ENCODE measurements at regions not wholly inside any gene's neighbourhood (a gene's known extent, or its start where the extent isn't known, plus 50 kb on each side); places are given as distances from the start of the nearest gene placed in this dataset.
"Not testable (repeated sequence)": the region's sequence is repeated elsewhere in the genome, so short reads cannot be mapped to it uniquely, and the experiment has no call there.

DNA sequence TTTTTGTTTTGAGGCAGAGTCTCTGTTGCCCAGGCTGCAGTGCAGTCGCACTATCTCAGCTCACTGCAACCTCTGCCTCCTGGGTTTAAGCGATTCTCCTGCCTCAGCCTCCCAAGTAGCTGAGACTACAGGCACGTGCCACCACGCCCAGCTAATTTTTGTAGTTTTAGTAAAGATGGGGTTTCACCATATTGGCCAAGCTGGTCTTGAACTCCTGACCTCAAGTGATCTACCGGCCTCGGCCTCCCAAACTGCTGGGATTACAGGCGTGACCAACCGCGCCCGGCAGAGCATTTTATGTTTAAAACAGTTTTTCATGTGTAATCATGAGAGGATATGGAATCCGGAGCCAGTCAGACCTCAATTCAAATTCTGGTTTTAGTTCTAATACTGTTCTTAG, 94.0 kb upstream of the CHD2 start:
- DNase-seq = not testable (repeated sequence)

DNA sequence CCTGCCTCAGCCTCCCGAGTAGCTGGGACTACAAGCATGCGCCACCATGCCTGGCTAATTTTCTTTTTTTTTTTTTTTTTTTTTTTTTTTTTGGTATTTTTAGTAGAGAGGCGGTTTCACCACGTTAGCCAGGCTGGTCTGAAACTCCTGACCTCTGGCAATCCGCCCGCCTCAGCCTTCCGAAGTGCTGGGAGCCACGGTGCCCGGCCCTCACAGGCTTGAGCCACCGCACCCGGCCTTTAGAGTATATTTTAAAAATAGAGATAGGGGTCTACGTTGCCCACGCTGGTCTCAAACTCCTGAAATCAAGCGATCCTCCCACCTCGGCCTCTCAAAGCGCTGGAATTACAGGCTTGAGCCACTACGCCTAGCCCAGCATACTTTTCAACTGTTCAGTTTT, 93.4 kb upstream of the CHD2 start:
- DNase-seq = no peak

DNA sequence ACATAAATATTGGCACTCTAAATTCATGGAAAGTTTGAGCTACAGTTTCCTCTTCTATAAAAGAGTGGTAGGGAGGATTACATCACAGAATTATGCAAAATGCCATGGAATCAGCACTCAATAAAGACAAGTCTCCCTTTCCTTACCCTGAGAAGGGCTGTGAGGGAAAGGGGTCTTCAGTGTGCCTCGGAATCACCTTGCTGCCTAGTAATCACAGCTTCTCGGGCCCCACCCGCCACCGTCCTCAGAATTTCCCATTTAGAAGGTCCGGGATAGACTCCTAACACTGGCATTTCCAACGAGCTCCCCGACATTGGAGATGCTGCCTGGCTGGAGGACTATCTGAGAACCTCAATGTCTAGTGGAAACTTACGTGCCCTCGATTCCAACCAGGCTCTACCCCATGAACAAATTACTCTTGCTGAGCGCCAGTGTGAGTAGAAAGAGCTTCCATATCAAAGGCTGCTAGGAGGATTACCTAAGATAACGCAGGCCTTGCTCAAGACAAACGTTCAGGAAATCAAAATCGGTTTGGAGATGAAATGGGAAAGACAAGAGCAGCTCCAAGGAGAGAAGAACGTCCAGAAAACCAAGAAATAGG, 92.1 kb upstream of the CHD2 start:
- no peak for DNase-seq

DNA sequence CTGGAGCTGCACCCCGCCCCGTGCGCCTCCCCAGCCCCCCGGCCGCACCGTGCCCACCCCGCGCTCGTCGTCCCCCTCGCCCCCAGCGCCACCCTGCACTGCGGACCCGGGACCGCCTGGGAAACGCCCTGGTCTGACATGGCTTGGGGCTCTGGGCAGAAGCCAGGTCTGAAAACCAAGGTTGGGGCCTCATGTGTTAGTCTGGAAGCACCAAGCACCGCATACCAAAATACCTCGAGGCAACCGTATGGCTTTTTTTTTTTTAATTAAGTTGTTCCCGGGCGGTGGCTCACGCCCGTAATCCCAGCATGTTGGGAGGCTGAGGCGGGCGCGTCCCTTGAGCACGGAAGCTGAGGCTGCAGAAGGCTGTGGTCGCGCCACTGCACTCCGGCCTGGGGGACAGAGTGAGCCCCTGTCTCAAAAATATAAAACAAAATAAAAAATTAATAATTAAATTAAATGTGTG, 91.5 kb upstream of the CHD2 start:
- DNase-seq = no peak

DNA sequence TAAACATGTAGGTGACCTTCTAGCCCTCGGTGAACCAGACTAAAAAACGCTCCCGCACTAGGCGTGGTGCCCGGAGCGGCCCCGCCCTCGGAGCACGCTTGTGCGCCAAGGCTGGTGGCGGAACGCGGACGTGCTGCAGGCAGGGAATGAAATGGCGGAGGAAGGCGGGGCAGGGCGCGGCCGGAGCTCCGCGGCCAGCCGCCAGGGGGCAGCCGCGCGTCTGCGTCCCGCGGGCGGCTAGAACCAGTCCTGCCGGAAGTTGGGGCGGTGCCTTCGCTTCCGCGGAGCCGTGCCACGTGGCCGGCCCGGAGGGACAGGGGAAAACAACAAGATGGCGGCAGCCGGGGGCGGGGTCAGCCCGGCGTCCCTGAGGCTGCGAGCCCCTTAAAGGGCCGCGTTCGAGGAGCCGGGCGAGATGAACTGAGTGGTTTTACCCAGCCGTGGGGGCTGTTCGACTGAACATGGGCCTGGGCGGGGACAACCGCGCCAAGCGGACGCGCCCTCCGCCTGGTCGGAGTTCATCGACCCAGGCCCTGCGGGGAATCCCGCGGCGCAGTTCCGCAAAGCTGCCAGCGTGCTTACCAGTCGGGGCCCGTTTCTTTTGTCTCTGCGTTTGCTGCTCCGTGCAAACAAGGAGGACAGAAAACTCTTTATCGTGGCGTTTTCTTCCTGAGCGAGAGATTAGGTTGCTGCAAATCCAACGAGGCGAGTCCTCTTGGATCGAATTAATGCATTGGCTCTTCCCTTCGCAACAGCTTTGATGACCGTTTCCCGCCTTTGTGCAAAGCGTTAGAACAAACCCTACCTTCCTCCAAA, 90.9 kb upstream of the CHD2 start:
- DNase-seq = peak; percentile 97

DNA sequence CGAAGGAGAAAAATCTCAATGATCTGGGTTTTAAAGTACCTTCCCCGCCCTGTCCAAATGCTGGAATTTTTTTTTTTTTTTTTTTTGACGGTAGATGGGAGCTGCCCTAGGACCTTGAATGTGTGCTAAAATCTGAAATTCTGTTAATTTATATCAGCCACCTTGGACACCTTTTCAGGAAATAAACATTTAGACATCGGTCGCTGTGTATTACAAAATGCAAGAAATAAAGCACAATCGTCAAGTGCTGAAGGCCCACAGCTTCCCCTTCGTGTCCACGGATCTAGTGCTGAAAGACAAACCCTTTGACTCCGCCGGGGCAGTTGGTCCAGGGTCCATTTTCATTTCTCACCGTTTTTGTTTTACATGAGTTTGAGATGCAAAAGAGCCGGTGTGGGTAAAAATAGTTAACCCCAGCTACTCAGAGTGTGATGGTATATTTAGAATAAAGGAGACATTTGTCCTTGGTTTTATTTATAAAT, 90.2 kb upstream of the CHD2 start:
- DNase-seq = peak; percentile 13

DNA sequence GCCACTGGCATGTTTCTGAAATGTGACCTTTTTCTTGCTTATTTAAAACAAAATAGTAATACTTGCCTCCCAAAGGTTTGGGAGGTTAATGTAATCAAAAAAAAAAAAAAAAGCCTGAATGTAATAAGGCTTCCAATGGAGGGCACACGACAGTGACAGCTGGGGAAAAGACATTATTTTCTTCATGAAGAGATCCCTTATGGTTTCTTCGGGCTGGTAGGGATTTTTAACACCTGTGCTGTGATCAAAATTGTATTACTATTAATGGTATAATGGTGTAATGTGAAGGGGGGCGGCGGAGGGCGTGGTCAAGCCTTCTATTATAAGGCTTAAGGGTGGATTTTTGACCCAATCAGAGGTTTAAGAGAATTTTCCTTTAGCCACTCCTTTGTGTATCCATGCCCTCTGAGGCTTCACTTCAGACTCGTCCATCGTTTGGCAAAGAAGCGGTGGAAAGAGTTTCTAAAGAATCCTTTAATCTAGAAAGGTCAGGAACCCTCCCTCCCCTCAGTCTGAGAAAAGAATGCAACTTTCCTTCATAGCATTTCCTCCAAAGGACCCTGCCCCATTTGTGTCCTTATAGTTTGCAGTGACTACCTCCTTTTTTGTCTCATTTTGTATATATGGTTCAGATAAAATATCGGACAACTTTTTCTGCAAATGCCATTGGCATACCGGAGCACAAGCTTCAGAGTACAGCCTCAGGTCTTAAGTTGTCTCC, 89.5 kb upstream of the CHD2 start:
- DNase-seq = no peak

DNA sequence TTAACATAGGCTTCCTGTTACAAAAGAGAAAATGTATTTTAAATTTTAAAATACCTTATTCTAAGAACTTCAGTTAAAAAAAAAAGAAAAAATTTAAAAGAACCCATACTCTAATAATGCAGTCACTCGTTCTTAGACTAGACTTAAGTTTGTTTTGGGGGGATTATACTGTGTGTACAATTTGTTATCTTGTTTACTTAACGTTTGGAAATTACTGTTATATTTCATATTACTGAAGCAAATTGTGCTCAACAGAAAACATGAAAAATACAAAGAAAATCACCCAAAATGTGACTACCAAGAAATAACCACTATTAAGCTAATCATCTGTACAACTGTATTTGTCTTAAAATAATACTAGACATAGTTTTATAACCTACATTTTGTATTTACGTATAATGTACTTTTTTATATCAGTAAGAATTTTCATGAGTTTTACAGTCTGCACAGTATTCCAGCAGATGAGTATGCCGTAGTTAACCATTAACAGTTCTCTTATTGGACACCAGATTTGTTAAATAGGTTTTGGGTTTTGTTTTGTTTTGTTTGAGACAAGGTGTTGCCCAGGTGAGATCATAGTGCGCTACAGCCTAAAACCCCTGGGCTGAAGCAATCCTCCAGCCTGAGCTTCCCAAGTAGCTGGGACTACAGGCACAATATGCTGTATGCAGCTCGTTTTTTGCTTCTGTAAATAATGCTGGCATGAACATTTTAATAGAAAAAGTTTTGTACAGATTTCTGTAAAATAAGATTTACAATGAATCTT, 88.8 kb upstream of the CHD2 start:
- DNase-seq = no peak

DNA sequence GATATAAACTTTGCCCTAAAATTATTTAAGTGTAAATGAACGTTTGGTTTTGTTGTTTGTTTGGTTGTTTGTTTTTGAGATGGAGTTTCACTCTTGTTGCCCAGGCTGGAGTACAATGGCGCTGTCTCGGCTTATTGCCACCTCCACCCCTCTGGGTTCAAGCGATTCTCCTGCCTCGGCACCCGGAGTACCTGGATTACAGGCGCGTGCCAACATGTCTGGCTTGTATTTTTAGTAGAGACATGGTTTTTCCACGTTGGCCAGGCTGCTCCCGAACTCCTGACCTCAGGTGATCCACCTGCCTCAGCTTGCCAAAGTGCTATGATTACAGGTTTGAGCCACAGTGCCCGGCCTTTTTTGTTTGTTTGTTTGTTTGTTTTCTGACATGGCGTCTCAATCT, 87.9 kb upstream of the CHD2 start:
- no peak for DNase-seq

DNA sequence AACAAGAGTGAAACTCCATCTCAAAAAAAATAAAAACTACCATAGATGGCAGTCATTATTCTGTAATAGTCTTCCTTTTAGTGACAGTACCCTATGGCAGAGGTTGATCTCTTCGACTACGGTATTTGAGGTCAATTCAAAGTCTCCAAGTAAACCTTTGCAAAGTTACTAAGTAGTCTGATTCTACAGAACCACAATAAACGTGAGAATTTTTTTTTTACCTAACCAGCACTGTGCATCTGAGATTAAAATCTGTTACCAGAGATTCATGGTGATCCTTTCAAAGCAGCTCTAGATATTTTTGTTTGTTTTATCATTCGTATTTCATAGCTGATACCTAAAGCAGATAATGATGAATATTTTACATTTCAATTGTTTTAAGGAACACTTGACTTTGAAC, 86.6 kb upstream of the CHD2 start:
- no peak for DNase-seq

DNA sequence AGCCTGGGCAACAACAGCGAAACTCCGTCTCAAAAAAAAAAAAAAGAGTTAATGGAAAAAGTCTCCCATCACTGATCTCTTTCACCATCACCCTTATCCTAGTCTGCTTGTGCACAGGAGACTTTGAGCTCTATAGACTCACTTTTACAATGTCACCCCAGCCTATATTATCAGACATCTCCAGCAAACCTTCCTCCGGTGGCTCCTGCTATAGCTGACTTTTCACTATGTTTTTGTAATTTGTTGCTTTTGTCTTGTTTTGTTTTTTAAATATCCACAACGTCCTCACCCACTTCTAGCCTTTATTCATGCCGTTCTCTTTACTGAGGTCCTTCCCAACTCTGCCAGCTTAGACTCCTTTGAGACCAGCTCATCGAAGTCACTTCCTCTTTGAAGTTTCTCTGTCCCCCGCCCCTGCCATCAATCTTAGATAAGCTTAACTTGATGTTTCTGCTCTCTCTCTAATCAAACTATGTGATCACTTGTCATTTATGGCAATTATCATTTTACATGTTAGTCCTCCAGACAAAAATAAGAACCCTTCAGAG, 82.7 kb upstream of the CHD2 start:
- DNase-seq = no peak

DNA sequence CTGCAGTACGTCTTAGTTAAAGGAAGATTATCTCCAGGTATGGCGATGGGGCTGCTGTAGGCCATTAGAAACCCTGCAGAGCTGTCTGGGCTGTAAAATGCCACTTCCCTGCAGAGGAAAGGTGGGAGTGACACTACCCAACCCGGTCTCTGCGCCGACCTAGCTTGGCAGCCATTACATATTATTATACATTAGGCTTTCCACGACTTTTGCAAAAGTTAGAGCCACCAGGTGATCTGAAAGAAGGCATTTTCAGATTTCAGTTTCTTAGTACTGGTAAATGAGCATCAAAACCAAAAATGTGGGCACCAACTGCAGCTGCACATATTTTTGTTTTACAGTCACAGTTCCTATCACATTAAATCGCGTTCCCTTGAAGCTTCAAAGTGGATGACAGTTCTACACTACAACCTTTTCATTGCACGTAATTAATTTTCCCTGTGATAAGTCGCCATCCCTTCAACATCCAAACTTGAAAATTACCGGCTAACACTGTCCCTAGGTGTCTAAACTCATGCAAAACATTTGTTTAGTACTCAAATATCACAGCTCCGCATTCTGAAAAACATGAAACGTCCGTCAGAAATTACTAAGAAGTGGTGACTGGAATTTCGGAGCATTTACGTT, 81.4 kb upstream of the CHD2 start:
- no peak for DNase-seq

DNA sequence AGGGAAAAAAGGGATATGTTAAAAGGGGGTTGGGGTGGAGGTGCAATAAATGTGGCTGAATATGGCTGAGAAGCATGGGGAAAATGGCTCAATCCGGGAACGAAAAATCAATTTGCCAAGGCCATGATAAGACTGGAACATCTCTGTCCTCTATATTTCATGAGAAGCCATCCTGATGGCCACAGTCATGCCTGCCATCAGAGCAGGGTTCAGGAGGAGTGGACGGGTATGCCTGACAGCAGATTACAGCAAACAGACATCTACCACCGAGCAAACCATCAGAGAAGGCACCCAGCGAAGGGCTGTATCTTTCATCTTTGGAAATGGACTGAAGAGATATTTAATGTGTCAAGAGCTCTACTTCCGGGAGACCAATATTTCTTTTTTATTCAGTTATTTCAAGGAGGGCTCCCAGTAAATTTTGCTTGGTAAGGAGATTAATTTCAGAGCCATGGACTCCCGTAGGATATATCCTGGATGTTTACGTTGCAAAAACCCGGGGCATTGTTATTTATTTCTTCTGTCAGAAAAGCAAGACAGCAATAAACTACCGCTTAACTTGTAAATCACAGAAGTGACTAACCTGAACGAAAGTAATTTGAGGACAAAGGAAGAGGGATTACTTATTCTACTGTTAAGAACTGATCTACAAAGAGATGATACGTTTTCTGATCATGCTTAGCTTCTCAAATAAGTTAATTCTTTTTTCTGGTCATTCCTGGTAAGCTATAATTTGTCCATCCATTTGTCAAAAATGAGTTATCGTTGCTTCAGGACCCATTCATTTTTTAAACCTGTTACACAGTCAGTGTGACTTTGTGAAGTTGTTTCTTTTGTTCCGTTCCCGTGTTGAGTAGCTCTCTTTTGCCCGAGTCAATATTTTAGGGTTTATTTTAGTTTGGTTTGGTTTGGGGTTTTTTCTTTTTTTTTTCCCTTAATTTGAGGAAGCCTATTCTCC, 80.6 kb upstream of the CHD2 start:
- no peak for DNase-seq

DNA sequence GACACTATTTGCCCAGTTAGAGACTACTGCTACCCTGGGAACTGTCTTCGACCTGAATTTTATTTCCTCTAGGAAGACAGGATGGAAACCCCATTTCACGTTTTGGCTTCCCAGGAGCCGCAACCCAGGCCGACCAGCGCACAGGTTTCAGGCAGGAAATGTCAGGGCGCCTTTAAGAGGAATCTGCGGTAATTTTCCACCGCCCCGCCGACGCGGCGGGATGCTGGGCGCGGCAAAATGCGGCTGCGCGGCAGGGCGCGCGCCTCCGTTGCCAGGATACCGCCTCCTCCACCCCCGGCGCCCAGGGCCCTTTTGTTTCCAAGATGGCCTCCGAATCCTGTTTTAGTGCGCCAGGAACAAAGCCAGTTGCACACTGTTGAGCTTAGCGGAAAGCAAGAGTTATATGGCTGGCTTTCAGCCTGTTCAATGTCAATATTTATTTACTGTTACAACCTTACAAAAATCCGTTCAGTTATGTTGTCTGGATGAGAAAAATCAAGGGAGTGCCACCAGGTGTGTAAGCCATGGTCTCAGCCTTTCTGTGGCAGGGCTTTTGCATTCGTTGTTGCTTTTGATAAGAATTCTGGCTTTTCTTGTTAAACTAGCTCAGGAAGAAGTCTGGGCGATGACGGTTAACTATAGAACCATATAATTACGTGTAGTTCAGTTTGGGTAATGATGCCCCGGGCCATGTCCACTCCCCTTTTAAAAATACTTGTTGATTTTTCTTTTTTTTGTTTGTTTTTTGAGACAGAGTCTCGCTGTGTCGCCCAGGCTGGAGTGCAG, 79.7 kb upstream of the CHD2 start:
- DNase-seq = peak; percentile 80

DNA sequence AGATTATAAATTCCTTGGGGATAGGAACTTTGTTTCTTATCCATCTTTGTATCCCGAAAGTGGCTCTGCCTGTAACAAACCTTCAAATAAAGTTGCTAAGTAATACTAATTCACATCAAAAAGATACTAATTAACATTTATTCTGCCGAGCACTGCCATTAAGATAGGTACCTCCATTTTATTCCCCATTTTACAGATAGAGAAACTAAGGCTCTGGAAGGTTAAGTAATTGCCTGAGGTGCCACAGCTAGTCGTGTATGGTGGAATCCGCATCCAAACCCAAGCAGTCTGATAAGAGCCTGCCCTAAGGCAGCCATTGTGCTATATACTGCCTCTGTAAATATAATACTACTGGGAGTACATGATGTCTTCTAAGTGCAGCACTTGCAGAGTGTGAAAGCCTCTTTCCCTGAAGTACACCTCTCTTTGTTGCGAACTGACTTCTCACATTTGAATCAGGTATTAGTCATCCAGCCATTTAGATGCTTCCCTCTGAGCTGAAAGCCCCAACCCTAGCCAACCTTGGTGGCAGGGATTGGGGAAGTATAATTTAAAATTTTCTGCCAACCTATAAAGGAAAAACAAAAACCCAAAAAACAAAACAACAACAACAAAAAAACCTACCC, 78.5 kb upstream of the CHD2 start:
- no peak for DNase-seq

DNA sequence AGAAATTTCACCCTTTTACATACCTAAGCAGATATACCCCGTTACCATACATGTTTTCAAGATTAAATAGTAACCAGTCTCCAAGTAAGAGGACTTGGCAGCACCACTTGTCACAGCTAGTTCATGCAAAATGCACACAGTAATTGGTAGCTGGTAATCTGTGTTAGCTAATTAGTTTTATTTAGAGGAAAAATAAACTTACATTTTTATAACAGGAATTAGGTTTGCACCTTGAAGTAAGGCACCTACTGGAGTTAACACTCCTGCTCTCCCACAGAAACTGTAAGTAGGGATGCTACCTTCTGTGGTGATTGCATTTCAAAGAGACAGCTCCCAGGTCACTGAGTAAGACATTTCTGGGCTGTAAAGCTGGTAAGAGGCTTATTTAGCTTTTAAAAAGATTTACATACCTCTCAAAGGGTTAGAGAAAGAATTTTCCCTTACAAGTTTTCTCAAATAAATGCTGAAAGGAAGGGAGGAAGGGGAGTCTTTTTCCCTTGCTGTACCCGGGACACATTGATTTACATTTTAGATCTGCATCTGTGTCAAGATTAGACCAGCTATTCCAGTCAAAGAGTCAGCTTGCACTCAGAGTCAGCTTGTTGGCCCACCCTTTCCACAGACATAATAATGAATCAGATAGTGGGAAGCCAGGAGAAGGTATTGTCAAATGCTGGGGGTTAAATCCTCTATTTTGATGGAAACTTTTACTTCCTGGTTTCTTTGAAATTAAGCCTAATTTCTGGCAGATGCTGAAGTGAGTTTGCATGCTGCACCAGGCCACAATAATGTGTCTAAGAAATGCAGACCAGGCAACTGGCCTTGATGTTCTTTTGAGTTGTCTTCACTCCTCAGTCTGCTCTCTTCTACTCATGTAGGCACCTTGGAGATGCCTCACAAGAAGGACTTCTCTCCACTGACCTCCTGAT, 77.6 kb upstream of the CHD2 start:
- no peak for DNase-seq

DNA sequence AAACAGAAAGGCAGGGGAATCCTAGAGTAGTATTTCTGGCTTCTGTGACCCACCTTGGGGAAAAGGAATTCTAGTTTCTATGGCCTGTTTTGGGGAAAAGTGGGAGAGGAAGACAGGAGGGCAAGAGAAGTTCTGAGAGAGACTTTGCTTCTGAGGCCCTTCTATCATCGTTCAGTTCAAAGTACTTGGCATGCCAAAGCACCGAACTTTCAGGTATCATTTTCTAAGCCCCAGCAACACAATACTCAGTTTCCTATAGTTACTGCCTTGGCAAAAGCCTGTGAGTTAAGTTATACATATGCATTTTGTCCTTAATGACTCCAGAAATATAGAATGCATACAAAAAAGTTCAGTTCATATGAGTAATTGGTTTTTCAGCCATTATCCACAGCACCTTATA, 74.1 kb upstream of the CHD2 start:
- no peak for DNase-seq

DNA sequence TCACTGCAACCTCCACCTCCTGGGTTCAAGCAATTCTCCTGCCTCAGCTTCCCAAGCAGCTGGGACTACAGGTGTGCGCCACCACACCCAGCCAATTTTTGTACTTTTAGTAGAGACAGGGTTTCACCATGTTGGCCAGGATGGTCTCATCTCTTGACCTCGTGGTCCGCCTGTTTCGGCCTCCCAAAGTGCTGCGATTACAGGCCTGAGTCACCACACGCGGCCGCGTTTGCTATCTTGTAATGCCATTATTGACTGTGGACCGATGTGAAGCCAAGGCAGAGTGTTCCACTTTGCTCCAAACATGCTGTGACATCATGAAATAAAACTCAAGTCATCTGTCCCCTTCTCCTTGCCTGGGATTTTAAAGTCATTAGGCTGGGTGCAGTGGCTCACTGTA, 72.1 kb upstream of the CHD2 start:
- not testable (repeated sequence) for DNase-seq

DNA sequence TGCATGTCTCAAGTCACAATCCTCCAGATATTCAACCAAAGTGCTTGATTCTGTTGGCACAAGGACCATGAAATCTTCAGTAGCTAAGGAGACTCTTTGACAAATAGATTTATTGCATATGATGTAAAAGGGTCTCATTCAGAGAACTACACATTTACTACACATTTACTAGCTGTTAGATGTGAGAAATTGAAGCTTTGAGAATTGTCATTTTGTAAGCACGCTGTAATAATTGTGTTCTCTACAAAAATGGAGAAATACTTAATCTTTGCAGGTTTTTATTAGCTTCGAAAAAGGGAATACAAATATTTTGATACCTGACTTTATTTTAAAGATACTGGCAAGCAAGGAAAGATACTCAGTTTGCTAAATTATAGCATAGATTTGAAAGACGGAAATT, 70.2 kb upstream of the CHD2 start:
- no peak for DNase-seq
